B cell (primary cell): ENCODE measurements at regions not wholly inside any gene's neighbourhood (a gene's known extent, or its start where the extent isn't known, plus 50 kb on each side); places are given as distances from the start of the nearest gene placed in this dataset.

Source experiments
- ATAC-seq: fragments of 200-7000 bp; cut with Tn5 transposase; one replicate; pipeline ENCODE4 v1.10.0; 2021; ENCODE audit warnings: low read depth, mild to moderate bottlenecking, moderate number of reproducible peaks, moderate library complexity
- CTCF ChIA-PET: fragments of 350-600 bp; sonication (Branson Sonifier 250); formaldehyde crosslinking; loops from one replicate; lab custom pipeline; 2021; ENCODE audit warnings: antibody characterized with exemption, inconsistent platforms; lab: Charles Lee
- POLR2A ChIA-PET: fragments of 350-600 bp; sonication (Branson Sonifier 250); formaldehyde crosslinking; loops from one replicate; lab custom pipeline; 2021; ENCODE audit warnings: antibody characterized with exemption; lab: Charles Lee
- DNase-seq: peaks from one replicate; pipeline ENCODE4 v3.0.0; 2013
- H2AFZ ChIP-seq: 2 replicates; pipeline ENCODE4 v1.6.1; 2012; ENCODE audit warnings: mild to moderate bottlenecking, low read depth, low read length; ENCODE audit not compliant: insufficient read depth, poor library complexity, severe bottlenecking
- H3K27ac ChIP-seq, 2 donors: 1 replicate in 1 of 2; 2 replicates in 1 of 2; pipeline ENCODE4 v1.5.1; 2012 to 2013; ENCODE audit warnings: low read length in 2 of 2, mild to moderate bottlenecking in 2 of 2, moderate library complexity in 1 of 2
- H3K27me3 ChIP-seq, 4 experiments: fragments of 200-600 bp in 1 of 4; sonication (generic) in 1 of 4; replicated peaks in 1 of 4; 1 replicate in 2 of 4; 2 replicates in 2 of 4; pipeline versions ENCODE4 v1.6.1 to v1.7.0; 2013 to 2016; ENCODE audit warnings: low read length in 3 of 4, mild to moderate bottlenecking in 2 of 4, mixed read lengths in 1 of 4, moderate library complexity in 1 of 4; ENCODE audit not compliant: insufficient read depth in 4 of 4, control insufficient read depth in 3 of 4; ENCODE audit errors: control extremely low read depth in 1 of 4
- H3K36me3 ChIP-seq, 2 experiments: replicated peaks in 1 of 2; 1 replicate in 1 of 2; 2 replicates in 1 of 2; pipeline versions ENCODE4 v1.6.1 to v1.7.1; 2013; ENCODE audit warnings: low read length in 1 of 2; ENCODE audit not compliant: insufficient read depth in 2 of 2, control insufficient read depth in 1 of 2; ENCODE audit errors: control extremely low read depth in 1 of 2, extremely low read depth in 1 of 2
- H3K4me1 ChIP-seq, 2 donors: fragments of 200-600 bp in 1 of 2; sonication (generic) in 1 of 2; 1 replicate in 1 of 2; 2 replicates in 1 of 2; pipeline versions ENCODE4 v1.5.1 to v1.6.1; 2013 to 2017; ENCODE audit warnings: low read length in 2 of 2; ENCODE audit not compliant: control insufficient read depth in 2 of 2, insufficient read depth in 2 of 2
- H3K4me2 ChIP-seq: replicated peaks from 2 replicates; pipeline ENCODE3; 2012; ENCODE audit warnings: mild to moderate bottlenecking, low read depth, low read length; ENCODE audit not compliant: poor library complexity, severe bottlenecking
- H3K4me3 ChIP-seq, 5 experiments: fragments of 200-600 bp in 1 of 5; sonication (generic) in 1 of 5; 1 replicate in 3 of 5; 2 replicates in 2 of 5; pipeline versions ENCODE4 v1.5.1 to v1.7.0; 2011 to 2016; ENCODE audit warnings: low read length in 4 of 5, mild to moderate bottlenecking in 4 of 5, low read depth in 2 of 5, control low read depth in 1 of 5, moderate library complexity in 1 of 5; ENCODE audit not compliant: insufficient read depth in 1 of 5; ENCODE audit errors: control extremely low read depth in 1 of 5, extremely low read depth in 1 of 5
- H3K79me2 ChIP-seq: fragments of 200-600 bp; sonication (generic); one replicate; pipeline ENCODE4 v1.6.0; 2016; ENCODE audit warnings: low read length; ENCODE audit not compliant: control insufficient read depth, insufficient read depth
- H3K9ac ChIP-seq: fragments of 200-600 bp; sonication (generic); 2 replicates; pipeline ENCODE4 v1.6.1; 2017; ENCODE audit warnings: mild to moderate bottlenecking, low read length, moderate library complexity
- H3K9me3 ChIP-seq, 3 donors: one replicate each; pipeline versions ENCODE4 v1.6.1 to v1.7.1; 2013; ENCODE audit warnings: low read length in 2 of 3; ENCODE audit not compliant: control insufficient read depth in 2 of 3, insufficient read depth in 1 of 3; ENCODE audit errors: control extremely low read depth in 1 of 3
- H4K20me1 ChIP-seq: 2 replicates; pipeline ENCODE4 v1.6.0; 2012; ENCODE audit warnings: mild to moderate bottlenecking, low read length; ENCODE audit not compliant: insufficient read depth, control insufficient read depth, poor library complexity, severe bottlenecking
- H3K27ac Mint-ChIP-seq: one replicate; pipeline ENCODE4 v1.8.0; 2021; ENCODE audit warnings: mixed read lengths
- H3K27me3 Mint-ChIP-seq: one replicate; pipeline ENCODE4 v1.8.0; 2021; ENCODE audit warnings: mixed read lengths
- H3K4me1 Mint-ChIP-seq: one replicate; pipeline ENCODE4 v1.8.0; 2021; ENCODE audit warnings: mixed read lengths
- H3K4me3 Mint-ChIP-seq: one replicate; pipeline ENCODE4 v1.8.0; 2021; ENCODE audit warnings: mixed read lengths
- H3K9me3 Mint-ChIP-seq: one replicate; pipeline ENCODE4 v1.8.0; 2022; ENCODE audit warnings: mixed read lengths; ENCODE audit not compliant: insufficient read depth
- EZH2 ChIP-seq: IDR thresholded peaks from 2 replicates; pipeline ENCODE4 v1.6.1; 2012; ENCODE audit warnings: borderline replicate concordance, low read depth, mild to moderate bottlenecking, moderate library complexity, low read length; ENCODE audit not compliant: insufficient read depth, poor library complexity, severe bottlenecking
- WGBS: methylation state at CpG from one replicate; pipeline ENCODE4 v1.1.5; 2013; ENCODE audit warnings: missing lambda C conversion rate; ENCODE audit not compliant: insufficient coverage; 5-methylcytosine and 5-hydroxymethylcytosine counted together
- intact Hi-C: fragments of 100-400 bp; cut with micrococcal nuclease; formaldehyde crosslinking; loops from one replicate; pipeline ENCODE4 v1.10.0; 2022
- TF ChIP-seq, protein P1 (sequence below): fragments of 200-600 bp; IDR thresholded peaks from one replicate; pipeline ENCODE4 v1.8.0; 2022; ENCODE audit warnings: antibody characterized with exemption, mild to moderate bottlenecking

DNA sequence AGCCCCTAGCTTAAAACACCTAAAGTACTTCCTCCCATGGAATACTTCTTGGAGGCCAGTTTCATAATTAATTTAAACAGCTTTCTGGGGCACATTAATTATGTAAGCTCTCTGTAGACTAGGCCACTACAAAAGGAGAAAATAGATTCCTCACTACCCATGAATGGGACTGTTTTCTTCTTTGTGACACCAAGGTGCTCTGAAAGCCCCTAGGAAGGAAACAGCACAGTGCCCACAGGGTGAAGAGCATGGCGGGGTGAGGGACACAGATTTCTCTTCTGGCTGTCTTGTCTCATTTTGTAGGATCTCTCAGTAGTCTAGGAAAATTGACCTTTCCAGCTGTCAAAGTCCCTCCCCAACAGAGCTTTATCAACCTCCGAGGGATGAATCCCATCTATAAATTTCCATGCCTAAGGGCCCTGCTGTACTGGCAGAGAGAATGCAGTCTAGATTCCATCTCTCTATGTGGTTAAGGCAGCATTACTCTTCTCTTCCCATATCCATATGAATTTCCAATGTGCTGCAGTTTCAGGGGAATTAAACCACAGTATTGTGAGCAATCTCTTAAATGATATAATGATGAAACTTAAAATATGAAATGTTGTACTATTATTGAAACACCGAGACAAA lies 183.6 kb upstream of the GRIP1 start:
- H2AFZ ChIP-seq, result no peak overlapping the region
- H3K4me3 ChIP-seq, result no peak overlapping the region
- H3K79me2 ChIP-seq, result no peaks in the 10 kb centered on the region
- H3K4me1 ChIP-seq, result no peaks in the 10 kb centered on the region
- Mint-ChIP-seq H3K27ac (no peak overlapping the region), H3K4me3 (no peak overlapping the region), H3K27me3 (peaks cover 17% of the 10 kb centered on the region), H3K4me1 (no peaks in the 10 kb centered on the region), H3K9me3 (no peaks in the 10 kb centered on the region)
- TF ChIP-seq, protein P1, sequence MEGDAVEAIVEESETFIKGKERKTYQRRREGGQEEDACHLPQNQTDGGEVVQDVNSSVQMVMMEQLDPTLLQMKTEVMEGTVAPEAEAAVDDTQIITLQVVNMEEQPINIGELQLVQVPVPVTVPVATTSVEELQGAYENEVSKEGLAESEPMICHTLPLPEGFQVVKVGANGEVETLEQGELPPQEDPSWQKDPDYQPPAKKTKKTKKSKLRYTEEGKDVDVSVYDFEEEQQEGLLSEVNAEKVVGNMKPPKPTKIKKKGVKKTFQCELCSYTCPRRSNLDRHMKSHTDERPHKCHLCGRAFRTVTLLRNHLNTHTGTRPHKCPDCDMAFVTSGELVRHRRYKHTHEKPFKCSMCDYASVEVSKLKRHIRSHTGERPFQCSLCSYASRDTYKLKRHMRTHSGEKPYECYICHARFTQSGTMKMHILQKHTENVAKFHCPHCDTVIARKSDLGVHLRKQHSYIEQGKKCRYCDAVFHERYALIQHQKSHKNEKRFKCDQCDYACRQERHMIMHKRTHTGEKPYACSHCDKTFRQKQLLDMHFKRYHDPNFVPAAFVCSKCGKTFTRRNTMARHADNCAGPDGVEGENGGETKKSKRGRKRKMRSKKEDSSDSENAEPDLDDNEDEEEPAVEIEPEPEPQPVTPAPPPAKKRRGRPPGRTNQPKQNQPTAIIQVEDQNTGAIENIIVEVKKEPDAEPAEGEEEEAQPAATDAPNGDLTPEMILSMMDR, result no peak
- no peak for TF ChIP-seq EZH2
- H3K27ac ChIP-seq, result no peak overlapping the region
- H3K36me3 ChIP-seq, result no peaks in the 10 kb centered on the region
- no peaks in the 10 kb centered on the region for H4K20me1 ChIP-seq
- peaks cover 0 to 4% (median 2%) of the 10 kb centered on the region in 4 experiments for H3K27me3 ChIP-seq
- ATAC-seq (no peak), DNase-seq (no peak)
- POLR2A ChIA-PET, result no interaction called here
- 83% methylated on average over 1 of the region's 3 CpGs for whole genome bisulfite sequencing
- H3K9me3 ChIP-seq, result no peaks in the 10 kb centered on the region
- intact Hi-C loops, result no loop called here
- CTCF ChIA-PET, result interaction anchor here (0.5 to 2.3 kb wide), 6 partner anchors 10 to 593 kb away, joined by 3 to 14 read pairs (median 3); no protein-coding TSS in a partner anchor
- H3K9ac ChIP-seq, result no peak overlapping the region
- no peak overlapping the region for H3K4me2 ChIP-seq

DNA sequence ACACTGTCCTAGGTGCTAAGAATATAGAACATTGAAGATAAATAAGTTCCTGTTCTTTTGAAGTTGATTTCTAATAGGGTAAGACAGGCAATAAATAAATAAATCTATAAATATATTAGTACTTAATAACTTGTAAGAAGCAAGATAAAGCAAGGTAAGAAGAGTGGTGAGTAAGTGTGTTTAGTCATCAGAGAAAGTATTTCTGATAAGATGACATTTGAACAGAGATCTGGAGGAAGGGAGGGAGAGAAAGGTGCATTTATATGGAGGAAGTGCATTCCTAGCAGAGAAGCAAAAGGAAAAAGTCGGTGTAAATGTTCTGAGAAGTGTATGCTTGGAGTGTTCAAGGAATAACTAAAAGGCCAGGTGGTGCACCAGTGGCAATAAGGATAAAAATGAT lies 184.4 kb upstream of the GRIP1 start:
- ATAC-seq (no peak), DNase-seq (no peak)
- Histone ChIP-seq H3K4me2 (no peak overlapping the region), H3K4me3 (no peak overlapping the region), H3K4me1 (no peaks in the 10 kb centered on the region), H3K9me3 (no peaks in the 10 kb centered on the region), H4K20me1 (no peaks in the 10 kb centered on the region), H3K27ac (no peak overlapping the region), H3K36me3 (no peaks in the 10 kb centered on the region), H2AFZ (no peak overlapping the region), H3K9ac (no peak overlapping the region), H3K79me2 (no peaks in the 10 kb centered on the region), H3K27me3 (peaks cover 0 to 4% (median 2%) of the 10 kb centered on the region in 4 experiments)
- no peak overlapping the region for H3K4me3 Mint-ChIP-seq
- H3K27ac Mint-ChIP-seq, result no peak overlapping the region
- no peak for TF ChIP-seq EZH2
- TF ChIP-seq, protein P1, result no peak
- WGBS, result 81% methylated on average over 1 of the region's 1 CpG
- no peaks in the 10 kb centered on the region for H3K9me3 Mint-ChIP-seq
- peaks cover 17% of the 10 kb centered on the region for H3K27me3 Mint-ChIP-seq
- no peaks in the 10 kb centered on the region for H3K4me1 Mint-ChIP-seq
- ChIA-PET POLR2A (no interaction called here), CTCF (no interaction called here)
- intact Hi-C loops, result no loop called here
